Stomach smooth muscle (tissue), 2 donors: ENCODE measurements at regions not wholly inside any gene's neighbourhood (a gene's known extent, or its start where the extent isn't known, plus 50 kb on each side); places are given as distances from the start of the nearest gene placed in this dataset.

Source experiments
- H3K27ac ChIP-seq: one replicate; pipeline ENCODE4 v1.7.0; 2013; ENCODE audit warnings: mild to moderate bottlenecking, low read length, inconsistent platforms
- H3K27me3 ChIP-seq, 2 donors: one replicate each; pipeline ENCODE4 v1.7.0; 2013; ENCODE audit warnings: low read length in 2 of 2; ENCODE audit not compliant: insufficient read depth in 2 of 2, control insufficient read depth in 1 of 2
- H3K36me3 ChIP-seq, 2 donors: one replicate each; pipeline ENCODE4 v1.7.0; 2013; ENCODE audit warnings: low read length in 2 of 2; ENCODE audit not compliant: control insufficient read depth in 2 of 2, insufficient read depth in 2 of 2
- H3K4me1 ChIP-seq: one replicate; pipeline ENCODE4 v1.7.0; 2013; ENCODE audit warnings: low read length; ENCODE audit not compliant: control insufficient read depth, insufficient read depth
- H3K4me3 ChIP-seq, 2 donors: one replicate each; pipeline ENCODE4 v1.7.0; 2013; ENCODE audit warnings: low read length in 2 of 2
- H3K9ac ChIP-seq, 2 donors: one replicate each; pipeline ENCODE4 v1.7.0; 2013; ENCODE audit warnings: low read length in 2 of 2, mild to moderate bottlenecking in 1 of 2
- H3K9me3 ChIP-seq, 2 donors: one replicate each; pipeline ENCODE4 v1.7.0; 2013; ENCODE audit warnings: low read length in 2 of 2; ENCODE audit not compliant: control insufficient read depth in 2 of 2
- donor health status: healthy.
- donor health status: Pancreatic carcinoma.

DNA sequence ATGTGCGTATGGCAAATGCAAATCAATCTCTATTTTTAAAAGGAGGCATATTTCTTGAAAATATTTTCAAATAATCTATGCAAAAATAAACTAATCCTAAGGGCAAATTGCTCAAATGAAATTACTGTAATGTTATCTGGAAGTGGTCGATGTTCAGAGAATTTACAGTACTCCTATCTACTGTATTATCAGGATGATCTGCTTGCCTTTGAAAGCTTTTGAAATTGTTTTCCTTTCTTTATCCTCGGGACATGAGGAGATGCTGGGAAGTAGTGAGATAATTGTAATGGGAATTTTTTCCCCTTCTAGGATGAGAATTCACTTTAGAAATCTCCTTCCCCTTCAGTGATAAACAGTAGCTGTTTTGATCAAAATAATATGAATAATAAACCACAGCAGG lies 577.2 kb upstream of the MIR17HG start:
- Histone ChIP-seq H3K9me3 (no peaks in the 10 kb centered on the region), H3K4me1 (no peaks in the 10 kb centered on the region), H3K27ac (no peak overlapping the region), H3K36me3 (no peaks in the 10 kb centered on the region), H3K27me3 (no peaks in the 10 kb centered on the region), H3K9ac (no peak overlapping the region), H3K4me3 (no peak overlapping the region)

DNA sequence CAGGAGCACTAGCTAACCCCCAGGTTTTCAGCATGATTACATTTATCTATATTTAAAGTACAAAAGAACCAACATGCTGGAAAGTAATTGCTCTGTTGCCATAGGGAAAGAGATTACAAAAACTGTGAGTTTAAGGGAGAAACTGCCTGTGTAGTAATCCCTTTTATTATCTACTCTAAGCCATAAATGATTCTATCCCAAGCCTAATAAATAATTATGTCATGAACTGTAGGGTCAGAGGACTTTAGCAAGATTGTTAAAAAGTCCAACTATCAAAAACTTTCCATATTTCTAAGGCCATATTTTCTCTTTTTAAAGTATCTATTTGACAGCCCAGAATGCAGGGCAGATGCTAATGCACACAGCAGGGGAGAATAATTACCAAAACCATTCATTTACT lies 573.8 kb upstream of the MIR17HG start:
- no peak overlapping the region for H3K27ac ChIP-seq

DNA sequence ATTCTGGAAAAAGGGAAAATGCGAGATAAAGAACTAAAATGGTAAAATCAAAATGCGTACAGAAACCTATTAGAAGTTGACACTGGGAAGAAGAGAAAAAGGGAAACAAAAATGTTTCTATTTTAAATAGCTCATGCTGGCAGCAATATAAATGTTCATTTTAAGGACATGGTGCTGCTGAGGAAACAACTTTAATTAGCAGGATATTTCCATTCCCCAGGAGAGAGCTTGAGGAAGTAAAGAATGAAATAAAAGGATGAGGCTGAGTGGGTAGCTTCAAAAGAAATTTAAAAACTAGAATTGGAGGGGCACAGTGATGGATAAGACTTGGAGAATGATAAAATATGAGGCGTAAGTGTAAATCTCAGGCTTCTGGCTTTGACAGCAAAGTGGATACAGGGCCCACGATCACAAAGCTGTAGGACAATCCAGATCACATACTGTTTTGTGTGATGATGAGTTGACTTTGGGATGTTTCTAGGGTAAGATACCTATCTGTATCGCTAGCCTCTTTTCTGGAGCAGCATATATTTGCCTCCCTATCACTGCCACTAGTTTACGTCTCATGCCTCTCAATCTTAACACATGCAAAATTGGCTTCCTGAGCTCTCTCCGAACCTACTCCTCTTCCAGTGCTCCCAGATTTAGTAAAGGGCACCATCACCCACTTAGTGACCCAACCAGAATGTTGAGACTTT lies 571.3 kb upstream of the MIR17HG start:
- H3K9ac ChIP-seq, result no peak overlapping the region
- H3K4me3 ChIP-seq, result no peak overlapping the region
- H3K27ac ChIP-seq, result no peak overlapping the region
- no peaks in the 10 kb centered on the region for H3K36me3 ChIP-seq
- no peaks in the 10 kb centered on the region for H3K9me3 ChIP-seq
- H3K27me3 ChIP-seq, result no peaks in the 10 kb centered on the region
- H3K4me1 ChIP-seq, result no peaks in the 10 kb centered on the region

More for the DNA sequence above, 573.8 kb upstream of the MIR17HG start:
- Histone ChIP-seq H3K4me1 (no peaks in the 10 kb centered on the region), H3K4me3 (no peak overlapping the region), H3K27me3 (no peaks in the 10 kb centered on the region), H3K9me3 (no peaks in the 10 kb centered on the region), H3K36me3 (no peaks in the 10 kb centered on the region), H3K9ac (no peak overlapping the region)

DNA sequence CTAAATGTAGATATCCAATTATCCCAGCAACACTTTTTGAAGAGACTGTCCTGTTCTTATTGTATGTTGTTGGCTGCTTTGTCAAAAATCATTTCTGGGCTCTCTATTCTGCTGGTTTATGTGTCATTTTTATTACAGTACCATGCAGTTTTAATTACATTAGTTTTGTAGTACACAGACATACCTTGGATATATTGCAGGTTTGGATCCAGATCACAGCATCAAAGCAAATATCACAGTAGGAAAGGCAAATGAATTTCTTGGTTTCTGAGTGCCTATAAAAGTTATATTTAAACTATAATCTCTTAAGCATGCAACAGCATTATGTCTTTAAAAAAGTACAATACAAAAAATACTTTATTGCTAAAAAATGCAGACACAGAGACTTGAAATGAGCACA lies 564.2 kb upstream of the MIR17HG start:
- Histone ChIP-seq H3K27me3 (no peaks in the 10 kb centered on the region), H3K27ac (no peak overlapping the region), H3K36me3 (no peaks in the 10 kb centered on the region), H3K9ac (no peak overlapping the region), H3K4me3 (no peak overlapping the region), H3K9me3 (no peaks in the 10 kb centered on the region), H3K4me1 (no peaks in the 10 kb centered on the region)

DNA sequence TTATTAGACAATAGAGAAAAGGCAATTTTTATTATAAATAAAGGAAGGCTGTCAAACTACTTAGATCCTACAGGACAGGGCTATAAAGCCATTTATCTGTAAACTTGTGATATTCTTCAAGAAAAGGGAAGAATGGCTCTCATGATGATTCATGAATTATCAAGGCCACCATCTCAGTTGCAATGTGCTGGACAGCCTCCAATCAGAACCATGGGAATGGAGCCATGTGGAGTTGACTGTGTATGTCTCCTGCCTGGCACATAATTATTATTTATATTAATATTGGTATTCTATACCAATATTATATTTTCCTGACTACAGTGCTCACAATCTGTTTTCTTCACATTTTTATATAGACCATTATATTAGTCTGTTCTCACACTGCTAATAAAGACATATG lies 560.5 kb upstream of the MIR17HG start:
- H3K4me1 ChIP-seq, result no peaks in the 10 kb centered on the region
- H3K27ac ChIP-seq, result no peak overlapping the region
- H3K36me3 ChIP-seq, result no peaks in the 10 kb centered on the region
- H3K9me3 ChIP-seq, result no peaks in the 10 kb centered on the region
- H3K4me3 ChIP-seq, result no peak overlapping the region
- no peak overlapping the region for H3K9ac ChIP-seq
- no peaks in the 10 kb centered on the region for H3K27me3 ChIP-seq

DNA sequence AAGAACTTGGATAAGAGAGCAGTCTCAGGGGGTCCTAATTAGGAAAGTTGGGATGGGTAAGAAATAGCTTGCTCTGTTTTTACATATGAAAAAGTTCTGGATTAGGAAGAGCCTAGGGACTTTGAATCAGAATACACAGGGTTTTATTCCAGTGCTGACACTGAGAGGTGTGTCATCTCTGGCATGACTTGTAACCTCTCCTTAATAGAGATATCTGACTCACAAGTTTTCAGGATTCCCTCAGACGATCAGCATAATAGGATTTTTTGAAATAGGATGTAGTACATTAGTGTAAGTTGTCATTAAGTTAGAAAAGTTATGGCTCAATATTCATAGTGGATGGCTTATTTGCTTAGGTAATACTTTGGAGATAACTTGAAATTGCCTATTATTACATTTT lies 555.2 kb upstream of the MIR17HG start:
- no peaks in the 10 kb centered on the region for H3K36me3 ChIP-seq
- no peak overlapping the region for H3K27ac ChIP-seq
- H3K9ac ChIP-seq, result no peak overlapping the region
- H3K4me3 ChIP-seq, result no peak overlapping the region
- no peaks in the 10 kb centered on the region for H3K9me3 ChIP-seq
- no peaks in the 10 kb centered on the region for H3K4me1 ChIP-seq
- no peaks in the 10 kb centered on the region for H3K27me3 ChIP-seq

DNA sequence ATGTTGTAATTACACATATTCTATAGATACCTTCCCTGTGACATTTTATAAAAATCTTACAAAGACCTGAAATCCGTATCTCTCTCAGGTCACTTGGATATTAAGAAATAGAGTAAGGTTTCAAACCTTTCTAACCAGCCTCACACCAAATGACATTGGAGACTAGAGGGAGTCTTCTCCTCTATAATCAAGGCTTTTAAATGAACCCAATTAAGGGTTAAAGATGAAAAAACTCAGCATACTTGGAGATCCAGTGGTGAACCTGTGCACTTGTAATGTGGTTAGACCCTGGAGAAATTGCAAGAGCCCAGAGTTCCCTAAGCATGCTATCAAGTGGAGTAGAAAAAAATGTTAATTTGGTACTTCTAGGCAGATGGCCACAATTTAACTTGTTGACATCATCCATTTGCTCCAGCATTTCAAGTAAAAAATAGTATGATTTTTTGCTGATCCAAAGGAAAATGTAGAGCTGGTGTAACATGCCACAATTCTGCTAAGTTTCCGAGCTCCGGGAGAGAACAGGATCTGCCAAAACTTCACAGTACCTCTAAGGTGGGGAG lies 554.1 kb upstream of the MIR17HG start:
- Histone ChIP-seq H3K27ac (no peak overlapping the region), H3K9ac (no peak overlapping the region), H3K27me3 (no peaks in the 10 kb centered on the region), H3K4me3 (no peak overlapping the region), H3K4me1 (no peaks in the 10 kb centered on the region), H3K36me3 (no peaks in the 10 kb centered on the region), H3K9me3 (no peaks in the 10 kb centered on the region)

DNA sequence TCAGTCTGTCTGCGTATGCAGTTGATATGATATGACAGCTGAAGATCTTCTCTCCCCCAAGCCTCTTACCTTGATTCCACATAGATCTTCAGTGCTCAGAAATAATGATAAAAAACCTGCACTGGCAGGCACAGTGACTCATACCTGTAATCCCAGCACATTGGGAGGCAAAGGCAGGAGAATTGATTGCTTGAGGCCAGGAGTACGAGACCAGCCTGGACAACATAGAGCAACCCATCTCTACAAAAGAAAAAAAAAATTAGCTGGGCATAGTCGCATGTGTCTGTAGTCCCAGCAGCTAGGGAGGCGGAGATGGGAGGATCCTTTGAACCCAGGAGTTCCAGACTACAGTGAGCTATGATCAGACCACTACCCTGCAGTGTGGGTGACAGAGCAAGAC lies 551.0 kb upstream of the MIR17HG start:
- Histone ChIP-seq H3K9me3 (no peaks in the 10 kb centered on the region), H3K4me1 (no peaks in the 10 kb centered on the region), H3K27ac (no peak overlapping the region)

DNA sequence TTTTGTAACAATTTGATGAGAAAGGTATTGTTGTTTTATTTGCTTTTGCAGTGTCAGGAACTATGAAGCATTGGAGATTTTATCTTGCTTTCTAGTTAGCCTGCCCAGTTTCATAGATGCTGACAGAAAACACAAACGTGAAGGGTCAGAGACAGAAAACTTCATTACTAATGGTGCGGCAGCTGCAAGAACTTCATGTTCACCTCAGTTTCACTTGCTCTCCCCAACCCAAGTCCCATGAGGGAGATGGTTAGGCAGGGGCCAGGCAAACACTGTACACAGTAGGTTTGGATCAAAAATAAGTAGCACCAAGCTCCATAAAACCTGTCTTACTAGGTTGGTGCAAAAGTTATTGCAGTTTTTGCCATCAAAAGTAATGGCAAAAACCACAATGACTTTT lies 550.2 kb upstream of the MIR17HG start:
- Histone ChIP-seq H3K27me3 (no peaks in the 10 kb centered on the region), H3K27ac (no peak overlapping the region), H3K36me3 (no peaks in the 10 kb centered on the region), H3K9ac (no peak overlapping the region), H3K4me3 (no peak overlapping the region), H3K9me3 (no peaks in the 10 kb centered on the region), H3K4me1 (no peaks in the 10 kb centered on the region)

More for the DNA sequence above, 551.0 kb upstream of the MIR17HG start:
- Histone ChIP-seq H3K36me3 (no peaks in the 10 kb centered on the region), H3K4me3 (no peak overlapping the region), H3K9ac (no peak overlapping the region), H3K27me3 (no peaks in the 10 kb centered on the region)

DNA sequence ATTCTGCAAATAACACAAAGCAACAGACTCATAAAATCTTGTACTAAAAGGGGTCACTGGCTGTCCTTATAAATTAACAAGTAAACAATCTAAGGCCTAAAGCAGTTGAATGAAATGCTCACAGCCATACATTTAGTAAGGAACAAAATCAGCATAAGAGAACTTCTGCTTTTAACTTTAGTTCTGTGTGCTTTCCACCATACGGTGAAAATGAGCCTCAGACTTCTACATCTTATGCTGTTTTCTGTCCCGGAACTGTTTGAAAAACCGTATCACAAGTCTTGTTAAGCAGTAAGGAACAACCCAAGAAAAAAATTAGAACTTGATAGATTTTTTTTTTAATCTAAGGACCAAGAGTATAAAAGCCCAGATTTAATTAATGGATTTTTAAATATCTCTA lies 549.1 kb upstream of the MIR17HG start:
- no peak overlapping the region for H3K4me3 ChIP-seq
- no peaks in the 10 kb centered on the region for H3K27me3 ChIP-seq
- no peaks in the 10 kb centered on the region for H3K4me1 ChIP-seq
- no peaks in the 10 kb centered on the region for H3K9me3 ChIP-seq
- H3K9ac ChIP-seq, result no peak overlapping the region
- H3K36me3 ChIP-seq, result no peaks in the 10 kb centered on the region
- no peak overlapping the region for H3K27ac ChIP-seq

DNA sequence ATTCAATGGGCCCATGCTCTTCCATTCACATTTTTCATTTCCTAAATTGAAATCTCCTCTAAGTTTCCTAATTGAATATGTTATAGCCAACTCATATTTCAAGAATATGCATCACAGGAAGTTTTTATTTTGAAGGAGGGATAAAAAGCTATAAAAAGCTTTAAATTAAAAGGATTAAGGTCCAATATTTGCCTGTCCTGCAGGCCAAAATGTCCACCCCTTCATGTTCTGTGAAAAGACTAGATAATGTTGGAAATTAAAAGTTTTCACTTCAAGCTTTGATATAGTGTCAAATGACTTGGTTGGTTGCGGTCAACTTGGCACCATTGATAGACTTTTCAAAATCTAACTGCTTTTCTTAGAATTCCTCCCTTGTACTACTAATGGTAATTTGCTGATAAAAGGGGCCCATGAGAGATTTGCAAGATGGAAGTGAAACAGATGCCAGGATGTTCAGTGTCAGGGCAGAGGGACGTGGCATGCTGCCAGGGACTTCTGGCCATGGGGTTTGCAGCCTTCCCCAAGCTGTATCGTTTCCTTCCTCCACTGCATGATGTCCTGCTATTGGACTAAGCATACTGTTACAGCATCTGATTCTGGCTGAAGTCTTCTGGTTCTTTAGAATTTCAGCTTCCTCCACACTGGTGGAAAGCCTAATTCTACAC lies 547.3 kb upstream of the MIR17HG start:
- Histone ChIP-seq H3K9ac (no peak overlapping the region), H3K27me3 (no peaks in the 10 kb centered on the region), H3K4me3 (no peak overlapping the region), H3K9me3 (no peaks in the 10 kb centered on the region), H3K4me1 (no peaks in the 10 kb centered on the region), H3K27ac (no peak overlapping the region), H3K36me3 (no peaks in the 10 kb centered on the region)
